Osteoblast (primary cell): ENCODE measurements at regions not wholly inside any gene's neighbourhood (a gene's known extent, or its start where the extent isn't known, plus 50 kb on each side); places are given as distances from the start of the nearest gene placed in this dataset.

Source experiments
- DNase-seq: peaks from one replicate; pipeline ENCODE4 v3.0.0; 2011; ENCODE audit warnings: low spot score, mixed read lengths; ENCODE audit not compliant: insufficient read length; ENCODE audit errors: missing footprints
- H2AFZ ChIP-seq: 2 replicates; pipeline ENCODE4 v1.6.0; 2011; ENCODE audit warnings: mild to moderate bottlenecking, low read length
- H3K27ac ChIP-seq: 2 replicates; pipeline ENCODE4 v1.5.1; 2011; ENCODE audit warnings: mild to moderate bottlenecking, low read depth, low read length, moderate library complexity
- H3K27me3 ChIP-seq: 2 replicates; pipeline ENCODE4 v1.6.0; 2012; ENCODE audit warnings: mild to moderate bottlenecking, control low read depth, inconsistent platforms, low read length, moderate library complexity; ENCODE audit not compliant: insufficient read depth
- H3K36me3 ChIP-seq: 2 replicates; pipeline ENCODE4 v1.5.1; 2011; ENCODE audit warnings: mild to moderate bottlenecking, low read length, control low read depth, moderate library complexity; ENCODE audit not compliant: insufficient read depth
- H3K4me1 ChIP-seq: 2 replicates; pipeline ENCODE4 v1.5.1; 2011; ENCODE audit warnings: mild to moderate bottlenecking, low read length, control low read depth, moderate library complexity; ENCODE audit not compliant: insufficient read depth
- H3K4me2 ChIP-seq: 2 replicates; pipeline ENCODE4 v1.6.0; 2011; ENCODE audit warnings: mild to moderate bottlenecking, low read length; ENCODE audit not compliant: insufficient read depth
- H3K4me3 ChIP-seq: fragments of 200-600 bp; sonication (generic); 3 replicates; pipeline ENCODE4 v1.5.1; 2012; ENCODE audit warnings: mild to moderate bottlenecking, low read length, inconsistent platforms; ENCODE audit not compliant: insufficient read depth
- H3K79me2 ChIP-seq: 2 replicates; pipeline ENCODE4 v1.6.0; 2012; ENCODE audit warnings: mild to moderate bottlenecking, low read length, control low read depth, inconsistent platforms; ENCODE audit not compliant: insufficient read depth
- H3K9me3 ChIP-seq: 2 replicates; pipeline ENCODE4 v1.5.1; 2011; ENCODE audit warnings: low read depth, low read length, control low read depth
- H4K20me1 ChIP-seq: 2 replicates; pipeline ENCODE4 v1.6.0; 2012; ENCODE audit warnings: mild to moderate bottlenecking, low read length, control low read depth; ENCODE audit not compliant: insufficient read depth
- TF ChIP-seq, protein P1 (sequence below): IDR thresholded peaks from 2 replicates; pipeline ENCODE4 v1.5.1; 2011; ENCODE audit warnings: mild to moderate bottlenecking, low read depth, low read length, moderate library complexity; ENCODE audit errors: extremely low read depth

DNA sequence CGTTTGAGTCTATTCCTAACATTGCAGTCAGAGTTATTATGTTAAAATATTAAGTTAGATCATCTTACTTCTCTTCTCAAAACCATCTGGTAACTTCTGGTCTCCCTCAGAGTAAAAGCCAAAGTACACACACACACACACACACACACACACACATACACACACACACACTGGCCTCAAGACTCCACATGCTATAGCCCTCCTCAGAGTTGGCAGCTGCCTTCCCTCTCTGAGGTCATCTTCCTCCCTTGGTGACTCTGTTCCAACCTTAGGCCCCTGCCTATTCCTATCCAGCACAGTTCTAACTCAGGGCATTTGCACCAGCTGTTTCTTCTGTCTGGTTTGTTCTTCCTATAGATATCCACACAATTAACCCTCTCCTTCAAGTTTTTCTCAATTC lies 272.0 kb upstream of the SESN3 start:
- Histone ChIP-seq H3K4me1 (peaks cover 21% of the 10 kb centered on the region), H3K27ac (no peak overlapping the region), H3K79me2 (no peaks in the 10 kb centered on the region), H4K20me1 (no peaks in the 10 kb centered on the region), H3K27me3 (no peaks in the 10 kb centered on the region), H2AFZ (no peak overlapping the region), H3K9me3 (no peaks in the 10 kb centered on the region), H3K4me2 (no peak overlapping the region), H3K36me3 (no peaks in the 10 kb centered on the region), H3K4me3 (no peak overlapping the region)
- TF ChIP-seq, protein P1, sequence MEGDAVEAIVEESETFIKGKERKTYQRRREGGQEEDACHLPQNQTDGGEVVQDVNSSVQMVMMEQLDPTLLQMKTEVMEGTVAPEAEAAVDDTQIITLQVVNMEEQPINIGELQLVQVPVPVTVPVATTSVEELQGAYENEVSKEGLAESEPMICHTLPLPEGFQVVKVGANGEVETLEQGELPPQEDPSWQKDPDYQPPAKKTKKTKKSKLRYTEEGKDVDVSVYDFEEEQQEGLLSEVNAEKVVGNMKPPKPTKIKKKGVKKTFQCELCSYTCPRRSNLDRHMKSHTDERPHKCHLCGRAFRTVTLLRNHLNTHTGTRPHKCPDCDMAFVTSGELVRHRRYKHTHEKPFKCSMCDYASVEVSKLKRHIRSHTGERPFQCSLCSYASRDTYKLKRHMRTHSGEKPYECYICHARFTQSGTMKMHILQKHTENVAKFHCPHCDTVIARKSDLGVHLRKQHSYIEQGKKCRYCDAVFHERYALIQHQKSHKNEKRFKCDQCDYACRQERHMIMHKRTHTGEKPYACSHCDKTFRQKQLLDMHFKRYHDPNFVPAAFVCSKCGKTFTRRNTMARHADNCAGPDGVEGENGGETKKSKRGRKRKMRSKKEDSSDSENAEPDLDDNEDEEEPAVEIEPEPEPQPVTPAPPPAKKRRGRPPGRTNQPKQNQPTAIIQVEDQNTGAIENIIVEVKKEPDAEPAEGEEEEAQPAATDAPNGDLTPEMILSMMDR, result no peak
- DNase-seq, result no peak

DNA sequence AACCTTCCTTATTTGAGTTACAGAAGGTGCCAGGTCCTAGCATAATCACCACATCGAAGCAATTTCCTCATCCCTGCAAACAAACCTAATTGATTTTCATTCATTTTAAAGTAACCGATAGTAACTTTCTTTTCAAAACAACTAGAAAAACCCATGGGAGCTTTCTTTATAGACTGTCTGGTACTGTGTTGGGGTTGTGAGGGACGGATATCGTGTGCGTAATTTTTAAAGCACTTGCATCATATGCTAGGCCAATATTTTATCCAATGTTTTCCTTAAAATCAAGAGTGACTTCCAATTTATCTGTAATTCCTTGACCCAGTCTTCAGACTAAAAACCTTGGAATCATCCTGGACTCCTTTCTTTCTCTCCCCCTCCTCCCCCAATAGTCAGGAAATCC lies 271.5 kb upstream of the SESN3 start:
- DNase-seq, result no peak
- H3K9me3 ChIP-seq, result no peaks in the 10 kb centered on the region
- no peak overlapping the region for H3K27ac ChIP-seq
- no peaks in the 10 kb centered on the region for H4K20me1 ChIP-seq
- H3K4me2 ChIP-seq, result no peak overlapping the region
- TF ChIP-seq, protein P1, result no peak
- H3K4me1 ChIP-seq, result peaks cover 17% of the 10 kb centered on the region
- H3K79me2 ChIP-seq, result no peaks in the 10 kb centered on the region
- H3K36me3 ChIP-seq, result no peaks in the 10 kb centered on the region
- H3K4me3 ChIP-seq, result no peak overlapping the region
- no peaks in the 10 kb centered on the region for H3K27me3 ChIP-seq
- no peak overlapping the region for H2AFZ ChIP-seq

DNA sequence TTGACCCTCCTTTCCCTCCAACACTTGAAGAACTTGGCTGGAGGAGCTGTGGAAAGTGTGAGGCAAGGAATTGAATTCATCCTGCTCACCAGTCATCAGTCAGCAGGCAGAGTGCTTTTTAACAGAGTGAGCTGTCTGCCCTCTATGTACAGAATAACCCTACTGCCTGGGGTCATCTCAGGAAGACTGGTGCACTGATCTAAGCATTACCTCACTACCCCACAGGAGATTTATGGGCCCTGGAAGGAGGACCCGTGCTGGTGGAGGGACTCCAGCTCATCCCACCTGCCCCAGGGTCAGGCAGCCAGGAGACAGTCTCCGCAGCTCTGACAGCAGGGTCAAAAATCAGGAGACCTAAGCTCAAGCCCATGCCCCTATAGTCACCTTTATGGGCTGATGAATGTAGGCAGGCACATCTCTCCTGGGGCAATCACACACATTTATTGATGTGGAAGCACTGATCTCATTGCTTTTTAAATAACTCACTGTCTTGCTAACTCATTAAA lies 270.8 kb upstream of the SESN3 start:
- Histone ChIP-seq H2AFZ (no peak overlapping the region), H3K4me3 (no peak overlapping the region), H3K27ac (no peak overlapping the region), H3K4me1 (peaks cover 13% of the 10 kb centered on the region), H3K79me2 (no peaks in the 10 kb centered on the region), H4K20me1 (no peaks in the 10 kb centered on the region), H3K36me3 (no peaks in the 10 kb centered on the region), H3K9me3 (no peaks in the 10 kb centered on the region), H3K27me3 (no peaks in the 10 kb centered on the region), H3K4me2 (no peak overlapping the region)
- no peak for DNase-seq
- TF ChIP-seq, protein P1, result no peak

DNA sequence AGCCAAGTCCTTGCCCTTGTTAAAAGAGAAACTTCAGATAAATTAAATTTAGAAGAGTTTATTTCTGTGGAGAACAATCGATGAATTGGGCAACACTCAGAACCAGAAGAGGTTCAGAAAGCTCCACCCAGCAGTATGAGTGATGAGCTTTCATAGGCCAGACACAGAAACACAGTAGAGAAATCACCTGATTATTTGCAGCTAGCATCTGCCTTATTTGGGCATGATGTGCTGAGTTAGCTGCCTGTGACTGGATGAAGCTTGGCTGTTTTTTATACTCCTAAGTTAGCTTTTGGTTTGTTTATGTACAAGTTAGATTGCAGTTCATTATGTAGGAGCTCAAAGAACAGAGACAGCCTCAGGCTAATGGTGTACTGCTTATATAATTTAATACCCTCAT lies 269.5 kb upstream of the SESN3 start:
- no peaks in the 10 kb centered on the region for H3K79me2 ChIP-seq
- DNase-seq, result no peak
- H3K27ac ChIP-seq, result no peak overlapping the region
- H3K36me3 ChIP-seq, result no peaks in the 10 kb centered on the region
- no peaks in the 10 kb centered on the region for H3K27me3 ChIP-seq
- no peak overlapping the region for H3K4me2 ChIP-seq
- H3K4me1 ChIP-seq, result peaks cover under 1% of the 10 kb centered on the region
- no peaks in the 10 kb centered on the region for H4K20me1 ChIP-seq
- H3K4me3 ChIP-seq, result no peak overlapping the region
- H2AFZ ChIP-seq, result no peak overlapping the region
- TF ChIP-seq, protein P1, result no peak
- no peaks in the 10 kb centered on the region for H3K9me3 ChIP-seq
